ENCODE measurements at regions not wholly inside any gene's neighbourhood (a gene's known extent, or its start where the extent isn't known, plus 50 kb on each side); places are given as distances from the start of the nearest gene placed in this dataset.

DNA sequence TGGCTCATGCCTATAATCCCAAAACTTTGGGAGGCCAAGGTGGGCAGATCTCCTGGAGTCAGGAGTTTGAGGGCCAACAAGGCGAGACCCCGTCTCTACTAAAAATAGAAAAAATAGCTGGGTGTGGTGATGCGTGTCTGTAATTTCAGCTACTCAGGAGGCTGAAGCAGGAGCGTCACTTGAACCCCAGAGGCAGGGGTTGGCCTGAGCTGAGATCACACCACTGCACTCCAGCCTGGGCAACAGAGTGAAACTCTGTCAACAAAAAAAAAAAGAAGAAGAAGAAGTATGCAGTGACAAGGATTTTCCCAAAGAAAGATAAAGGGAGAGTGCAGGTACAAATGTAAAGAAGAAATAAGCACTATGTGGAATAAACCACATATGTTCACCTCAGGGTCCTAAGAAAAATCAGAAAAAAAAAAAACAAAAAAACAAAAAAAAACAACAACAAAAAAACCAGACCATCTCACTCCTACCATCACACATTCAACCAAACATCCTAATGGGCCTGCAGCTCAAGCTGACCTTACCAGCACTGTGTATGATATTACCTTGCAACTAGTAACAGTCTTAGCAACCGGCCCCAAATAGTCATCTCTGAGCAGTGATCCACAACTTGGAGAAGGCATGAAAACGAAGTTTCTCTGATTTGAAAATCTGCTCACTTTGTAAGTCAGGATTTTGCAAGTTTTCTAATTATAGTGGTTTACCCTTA, 296.7 kb upstream of the PROK2 start:
- peaks cover 76% of the 10 kb centered on the region for H3K4me1 Mint-ChIP-seq
- H3K4me3 Mint-ChIP-seq = peak overlapping the region; percentile 72
- H3K27ac Mint-ChIP-seq = peak overlapping the region; percentile 71
- H3K27me3 Mint-ChIP-seq = peaks cover 12% of the 10 kb centered on the region
- intact Hi-C loops (cut with micrococcal nuclease) = loop anchor here (1.0 to 5.0 kb wide), 6 partner anchors 21 to 741 kb away; partner anchors contain the start of gene RYBP
- POLR2A ChIA-PET = interaction anchor here (0.7 to 2.0 kb wide), 5 partner anchors 10 to 30 kb away, joined by 3 to 13 read pairs (median 3); no protein-coding TSS in a partner anchor
- H3K36me3 Mint-ChIP-seq (ENCODE audit: low read depth) = peaks cover 1% of the 10 kb centered on the region
- DNase-seq (no peak), ATAC-seq (ENCODE audit: low read depth) (no peak)
- no peaks in the 10 kb centered on the region for H3K9me3 Mint-ChIP-seq
- TF ChIP-seq, protein P1, sequence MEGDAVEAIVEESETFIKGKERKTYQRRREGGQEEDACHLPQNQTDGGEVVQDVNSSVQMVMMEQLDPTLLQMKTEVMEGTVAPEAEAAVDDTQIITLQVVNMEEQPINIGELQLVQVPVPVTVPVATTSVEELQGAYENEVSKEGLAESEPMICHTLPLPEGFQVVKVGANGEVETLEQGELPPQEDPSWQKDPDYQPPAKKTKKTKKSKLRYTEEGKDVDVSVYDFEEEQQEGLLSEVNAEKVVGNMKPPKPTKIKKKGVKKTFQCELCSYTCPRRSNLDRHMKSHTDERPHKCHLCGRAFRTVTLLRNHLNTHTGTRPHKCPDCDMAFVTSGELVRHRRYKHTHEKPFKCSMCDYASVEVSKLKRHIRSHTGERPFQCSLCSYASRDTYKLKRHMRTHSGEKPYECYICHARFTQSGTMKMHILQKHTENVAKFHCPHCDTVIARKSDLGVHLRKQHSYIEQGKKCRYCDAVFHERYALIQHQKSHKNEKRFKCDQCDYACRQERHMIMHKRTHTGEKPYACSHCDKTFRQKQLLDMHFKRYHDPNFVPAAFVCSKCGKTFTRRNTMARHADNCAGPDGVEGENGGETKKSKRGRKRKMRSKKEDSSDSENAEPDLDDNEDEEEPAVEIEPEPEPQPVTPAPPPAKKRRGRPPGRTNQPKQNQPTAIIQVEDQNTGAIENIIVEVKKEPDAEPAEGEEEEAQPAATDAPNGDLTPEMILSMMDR (IDR thresholded peaks at IDR 0.05) = no peak
- CTCF ChIA-PET = no interaction called here

- CTCF ChIA-PET = interaction anchor here (0.8 to 1.2 kb wide), 2 partner anchors 83 to 352 kb away, joined by 3 read pairs; no protein-coding TSS in a partner anchor
- TF ChIP-seq, protein P1 (IDR thresholded peaks at IDR 0.05) = no peak
- POLR2A ChIA-PET = interaction anchor here (2.0 kb wide), 1 partner anchor 21 kb away, joined by 13 read pairs; no protein-coding TSS in a partner anchor
- Mint-ChIP-seq H3K27me3 (peaks cover 8% of the 10 kb centered on the region), H3K4me3 (no peak overlapping the region), H3K36me3 (ENCODE audit: low read depth) (peaks cover 1% of the 10 kb centered on the region), H3K9me3 (no peaks in the 10 kb centered on the region), H3K27ac (no peak overlapping the region), H3K4me1 (peaks cover 72% of the 10 kb centered on the region)
- ATAC-seq (ENCODE audit: low read depth) (no peak), DNase-seq (no peak)
- intact Hi-C loops (cut with micrococcal nuclease) = loop anchor here (1.0 to 5.0 kb wide), 6 partner anchors 84 to 742 kb away; partner anchors contain the start of gene RYBP
These were observed 295.9 kb upstream of the PROK2 start for GRCh38 chr3:72080800-72081199.

DNA sequence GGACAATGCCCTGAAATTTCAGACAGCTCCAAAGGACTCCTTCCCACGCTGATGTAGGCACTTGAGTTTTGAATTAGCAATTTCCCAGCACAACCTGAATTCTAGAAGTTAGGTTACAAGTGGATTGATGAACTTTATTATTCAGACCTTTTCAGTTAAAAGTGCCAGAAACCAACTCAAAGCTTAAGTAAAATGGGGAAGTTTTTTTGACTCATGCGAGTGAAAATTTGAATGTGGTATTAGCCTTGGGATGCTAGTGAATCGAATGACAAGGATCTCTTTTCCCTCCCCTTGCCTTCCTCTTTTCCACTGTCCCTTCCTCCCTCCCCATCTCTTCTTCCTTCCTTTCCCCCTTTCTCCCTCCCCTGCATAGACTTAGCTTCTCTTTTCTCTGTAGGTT, 295.1 kb upstream of the PROK2 start:
- ChIA-PET POLR2A (interaction anchor here (1.3 to 1.6 kb wide), 2 partner anchors 22 to 102 kb away, joined by 3 to 7 read pairs; no protein-coding TSS in a partner anchor), CTCF (interaction anchor here (0.8 to 1.2 kb wide), 4 partner anchors 84 to 740 kb away, joined by 3 to 4 read pairs (median 3); no protein-coding TSS in a partner anchor)
- H3K4me3 Mint-ChIP-seq = peak overlapping the region; percentile 73
- TF ChIP-seq, protein P1 (IDR thresholded peaks at IDR 0.05) = no peak
- intact Hi-C loops (cut with micrococcal nuclease) = loop anchor here (1.0 to 5.0 kb wide), 6 partner anchors 84 to 742 kb away; partner anchors contain the start of gene RYBP
- ATAC-seq (ENCODE audit: low read depth) (peak; percentile 14), DNase-seq (no peak)
- H3K4me1 Mint-ChIP-seq = peaks cover 72% of the 10 kb centered on the region
- H3K27me3 Mint-ChIP-seq = peaks cover 4% of the 10 kb centered on the region
- H3K36me3 Mint-ChIP-seq (ENCODE audit: low read depth) = peaks cover 1% of the 10 kb centered on the region
- H3K9me3 Mint-ChIP-seq = peaks cover 5% of the 10 kb centered on the region
- H3K27ac Mint-ChIP-seq = peak overlapping the region; percentile 57

DNA sequence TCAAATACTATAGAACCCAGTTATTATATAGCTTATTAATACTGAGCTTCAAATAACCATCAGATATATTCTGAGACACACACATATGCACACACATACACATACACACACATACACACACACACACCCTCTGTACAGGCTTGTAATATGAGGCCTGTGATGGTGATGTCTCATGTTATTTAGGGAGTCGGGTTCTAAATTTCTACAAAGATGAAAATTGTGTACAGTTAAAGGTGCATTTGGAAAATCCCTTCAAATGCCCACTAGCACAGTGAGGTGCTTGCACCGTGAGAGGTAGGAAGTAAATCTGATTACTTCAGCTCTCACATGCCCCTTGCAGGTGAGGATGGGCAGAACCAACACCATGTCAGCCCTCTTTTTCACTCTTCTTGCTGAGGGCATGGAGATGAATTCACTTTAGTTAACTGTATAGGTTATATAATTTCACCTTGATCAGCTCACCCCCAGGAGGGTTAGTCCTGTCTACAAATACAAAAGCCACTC, 294.5 kb upstream of the PROK2 start:
- CTCF ChIA-PET = interaction anchor here (1.0 to 1.2 kb wide), 3 partner anchors 85 to 741 kb away, joined by 3 to 4 read pairs (median 3); no protein-coding TSS in a partner anchor
- ATAC-seq (ENCODE audit: low read depth) (peak; percentile 26), DNase-seq (no peak)
- H3K27me3 Mint-ChIP-seq = peaks cover 4% of the 10 kb centered on the region
- H3K27ac Mint-ChIP-seq = no peak overlapping the region
- TF ChIP-seq, protein P1 (IDR thresholded peaks at IDR 0.05) = no peak
- H3K9me3 Mint-ChIP-seq = peaks cover 5% of the 10 kb centered on the region
- H3K4me3 Mint-ChIP-seq = peak overlapping the region; percentile 73
- H3K36me3 Mint-ChIP-seq (ENCODE audit: low read depth) = peaks cover 1% of the 10 kb centered on the region
- intact Hi-C loops (cut with micrococcal nuclease) = loop anchor here (2.0 kb wide), 1 partner anchor 95 kb away; no protein-coding TSS in a partner anchor
- POLR2A ChIA-PET = interaction anchor here (0.6 to 1.6 kb wide), 5 partner anchors 16 to 444 kb away, joined by 3 to 7 read pairs (median 4); no protein-coding TSS in a partner anchor
- H3K4me1 Mint-ChIP-seq = peaks cover 72% of the 10 kb centered on the region
